ENCODE measurements at regions not wholly inside any gene's neighbourhood (a gene's known extent, or its start where the extent isn't known, plus 50 kb on each side); places are given as distances from the start of the nearest gene placed in this dataset.

DNA sequence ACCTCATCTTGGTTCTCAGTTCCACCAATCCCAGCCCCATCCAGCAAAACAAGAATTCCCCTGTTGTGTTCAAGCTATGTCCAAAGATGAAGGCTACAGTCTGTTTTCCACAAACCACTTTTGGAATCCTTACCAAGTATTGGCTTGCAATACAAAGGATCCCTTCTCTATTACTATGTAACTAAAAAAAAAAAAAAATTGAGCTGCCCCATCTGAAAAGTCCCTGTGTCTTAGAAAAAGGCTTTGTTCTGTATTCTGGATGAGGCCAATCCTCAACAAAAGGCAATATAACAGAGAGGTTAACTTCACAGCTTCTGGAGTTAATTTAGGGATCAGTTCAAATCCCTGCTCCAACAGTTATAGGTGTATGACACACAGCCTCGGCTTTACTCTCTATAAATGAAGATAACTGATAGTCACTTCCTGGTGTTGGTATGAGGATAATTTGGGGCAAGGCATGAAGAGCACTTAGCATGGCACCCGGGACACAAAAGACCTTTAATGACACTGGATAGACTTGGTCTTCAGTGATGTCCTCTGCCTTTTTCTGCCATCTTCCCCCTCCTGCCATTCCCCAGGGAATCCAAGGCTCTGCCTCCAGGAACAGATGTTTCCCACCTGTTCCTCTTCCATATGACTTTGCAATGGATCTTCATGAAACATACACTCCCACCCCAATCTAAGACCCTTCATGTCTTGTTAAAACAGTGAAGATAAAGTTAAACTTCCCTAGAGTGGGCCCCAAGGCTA is 61.2 kb upstream of the ATL2 start (continued):
- TF ChIP-seq, protein P1, sequence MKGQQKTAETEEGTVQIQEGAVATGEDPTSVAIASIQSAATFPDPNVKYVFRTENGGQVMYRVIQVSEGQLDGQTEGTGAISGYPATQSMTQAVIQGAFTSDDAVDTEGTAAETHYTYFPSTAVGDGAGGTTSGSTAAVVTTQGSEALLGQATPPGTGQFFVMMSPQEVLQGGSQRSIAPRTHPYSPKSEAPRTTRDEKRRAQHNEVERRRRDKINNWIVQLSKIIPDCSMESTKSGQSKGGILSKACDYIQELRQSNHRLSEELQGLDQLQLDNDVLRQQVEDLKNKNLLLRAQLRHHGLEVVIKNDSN (IDR thresholded peaks at IDR 0.05; ENCODE audit: borderline replicate concordance, extremely low read length, insufficient read depth, low read depth, low read length) = no peak
- TF ChIP-seq KAT2A (conservative IDR thresholded peaks at IDR 0.05; ENCODE audit: control insufficient read depth, low read depth, low read length) = no peak
- TF ChIP-seq GATAD2B (conservative IDR thresholded peaks at IDR 0.05; ENCODE audit: low read depth) = peak; percentile 15; the same call in 1 of the 2 replicates
- TF ChIP-seq TCF3 (IDR thresholded peaks at IDR 0.05; ENCODE audit: borderline replicate concordance, insufficient read depth, low read depth, low read length) = no peak
- TF ChIP-seq NR2F1 (conservative IDR thresholded peaks at IDR 0.05) = no peak
- TF ChIP-seq SP1 (IDR thresholded peaks at IDR 0.05; ENCODE audit: low read depth, low read length) = no peak
- TF ChIP-seq, protein P2, sequence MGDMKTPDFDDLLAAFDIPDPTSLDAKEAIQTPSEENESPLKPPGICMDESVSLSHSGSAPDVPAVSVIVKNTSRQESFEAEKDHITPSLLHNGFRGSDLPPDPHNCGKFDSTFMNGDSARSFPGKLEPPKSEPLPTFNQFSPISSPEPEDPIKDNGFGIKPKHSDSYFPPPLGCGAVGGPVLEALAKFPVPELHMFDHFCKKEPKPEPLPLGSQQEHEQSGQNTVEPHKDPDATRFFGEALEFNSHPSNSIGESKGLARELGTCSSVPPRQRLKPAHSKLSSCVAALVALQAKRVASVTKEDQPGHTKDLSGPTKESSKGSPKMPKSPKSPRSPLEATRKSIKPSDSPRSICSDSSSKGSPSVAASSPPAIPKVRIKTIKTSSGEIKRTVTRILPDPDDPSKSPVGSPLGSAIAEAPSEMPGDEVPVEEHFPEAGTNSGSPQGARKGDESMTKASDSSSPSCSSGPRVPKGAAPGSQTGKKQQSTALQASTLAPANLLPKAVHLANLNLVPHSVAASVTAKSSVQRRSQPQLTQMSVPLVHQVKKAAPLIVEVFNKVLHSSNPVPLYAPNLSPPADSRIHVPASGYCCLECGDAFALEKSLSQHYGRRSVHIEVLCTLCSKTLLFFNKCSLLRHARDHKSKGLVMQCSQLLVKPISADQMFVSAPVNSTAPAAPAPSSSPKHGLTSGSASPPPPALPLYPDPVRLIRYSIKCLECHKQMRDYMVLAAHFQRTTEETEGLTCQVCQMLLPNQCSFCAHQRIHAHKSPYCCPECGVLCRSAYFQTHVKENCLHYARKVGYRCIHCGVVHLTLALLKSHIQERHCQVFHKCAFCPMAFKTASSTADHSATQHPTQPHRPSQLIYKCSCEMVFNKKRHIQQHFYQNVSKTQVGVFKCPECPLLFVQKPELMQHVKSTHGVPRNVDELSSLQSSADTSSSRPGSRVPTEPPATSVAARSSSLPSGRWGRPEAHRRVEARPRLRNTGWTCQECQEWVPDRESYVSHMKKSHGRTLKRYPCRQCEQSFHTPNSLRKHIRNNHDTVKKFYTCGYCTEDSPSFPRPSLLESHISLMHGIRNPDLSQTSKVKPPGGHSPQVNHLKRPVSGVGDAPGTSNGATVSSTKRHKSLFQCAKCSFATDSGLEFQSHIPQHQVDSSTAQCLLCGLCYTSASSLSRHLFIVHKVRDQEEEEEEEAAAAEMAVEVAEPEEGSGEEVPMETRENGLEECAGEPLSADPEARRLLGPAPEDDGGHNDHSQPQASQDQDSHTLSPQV (IDR thresholded peaks at IDR 0.05) = no peak
- TF ChIP-seq GABPA (IDR thresholded peaks at IDR 0.05; ENCODE audit: low read depth) = no peak
- no peak for TF ChIP-seq EED (IDR thresholded peaks at IDR 0.05; ENCODE audit: low read depth)
- TF ChIP-seq RELA (IDR thresholded peaks at IDR 0.05; ENCODE audit: borderline replicate concordance, partially characterized antibody) = no peak
- peak; percentile 86 for TF ChIP-seq MEF2B (IDR thresholded peaks at IDR 0.05; ENCODE audit: partially characterized antibody, poor library complexity, severe bottlenecking)
- TF ChIP-seq WRNIP1 (IDR thresholded peaks at IDR 0.05; ENCODE audit: borderline replicate concordance, low read depth, low read length) = no peak
- TF ChIP-seq NFIC (IDR thresholded peaks at IDR 0.05; ENCODE audit: low read depth, low read length) = no peak
- no peak for TF ChIP-seq EGR1 (IDR thresholded peaks at IDR 0.05; ENCODE audit: borderline replicate concordance in 1 of 2, low read depth in 2 of 2, low read length in 2 of 2)
- no peak for TF ChIP-seq CEBPB (IDR thresholded peaks at IDR 0.05; ENCODE audit: borderline replicate concordance in 1 of 2, low read depth in 2 of 2, low read length in 2 of 2)
- TF ChIP-seq ZNF622 (IDR thresholded peaks at IDR 0.05) = no peak
- TF ChIP-seq SREBF2 (IDR thresholded peaks at IDR 0.05; ENCODE audit: low read length) = no peak
- TF ChIP-seq ATF7 (IDR thresholded peaks at IDR 0.05; ENCODE audit: low read depth) = no peak
- TF ChIP-seq, protein P3, sequence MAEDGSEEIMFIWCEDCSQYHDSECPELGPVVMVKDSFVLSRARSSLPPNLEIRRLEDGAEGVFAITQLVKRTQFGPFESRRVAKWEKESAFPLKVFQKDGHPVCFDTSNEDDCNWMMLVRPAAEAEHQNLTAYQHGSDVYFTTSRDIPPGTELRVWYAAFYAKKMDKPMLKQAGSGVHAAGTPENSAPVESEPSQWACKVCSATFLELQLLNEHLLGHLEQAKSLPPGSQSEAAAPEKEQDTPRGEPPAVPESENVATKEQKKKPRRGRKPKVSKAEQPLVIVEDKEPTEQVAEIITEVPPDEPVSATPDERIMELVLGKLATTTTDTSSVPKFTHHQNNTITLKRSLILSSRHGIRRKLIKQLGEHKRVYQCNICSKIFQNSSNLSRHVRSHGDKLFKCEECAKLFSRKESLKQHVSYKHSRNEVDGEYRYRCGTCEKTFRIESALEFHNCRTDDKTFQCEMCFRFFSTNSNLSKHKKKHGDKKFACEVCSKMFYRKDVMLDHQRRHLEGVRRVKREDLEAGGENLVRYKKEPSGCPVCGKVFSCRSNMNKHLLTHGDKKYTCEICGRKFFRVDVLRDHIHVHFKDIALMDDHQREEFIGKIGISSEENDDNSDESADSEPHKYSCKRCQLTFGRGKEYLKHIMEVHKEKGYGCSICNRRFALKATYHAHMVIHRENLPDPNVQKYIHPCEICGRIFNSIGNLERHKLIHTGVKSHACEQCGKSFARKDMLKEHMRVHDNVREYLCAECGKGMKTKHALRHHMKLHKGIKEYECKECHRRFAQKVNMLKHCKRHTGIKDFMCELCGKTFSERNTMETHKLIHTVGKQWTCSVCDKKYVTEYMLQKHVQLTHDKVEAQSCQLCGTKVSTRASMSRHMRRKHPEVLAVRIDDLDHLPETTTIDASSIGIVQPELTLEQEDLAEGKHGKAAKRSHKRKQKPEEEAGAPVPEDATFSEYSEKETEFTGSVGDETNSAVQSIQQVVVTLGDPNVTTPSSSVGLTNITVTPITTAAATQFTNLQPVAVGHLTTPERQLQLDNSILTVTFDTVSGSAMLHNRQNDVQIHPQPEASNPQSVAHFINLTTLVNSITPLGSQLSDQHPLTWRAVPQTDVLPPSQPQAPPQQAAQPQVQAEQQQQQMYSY (CRISPR knock-in tag; IDR thresholded peaks at IDR 0.05) = no peak
- 0 out of 2 replicates have a peak, but pooled peaks have one; percentile 26 for TF ChIP-seq ZNF384 (IDR thresholded peaks at IDR 0.05; ENCODE audit: borderline replicate concordance, low read depth, low read length)
- TF ChIP-seq CHD2 (IDR thresholded peaks at IDR 0.05; ENCODE audit: borderline replicate concordance, low read depth, low read length) = no peak
- no peak for TF ChIP-seq CHD1 (IDR thresholded peaks at IDR 0.05; ENCODE audit: low read depth, low read length)
- no peak for TF ChIP-seq PAX5 (IDR thresholded peaks at IDR 0.05; ENCODE audit: borderline replicate concordance, low read depth, low read length)
